ENCODE measurements at regions not wholly inside any gene's neighbourhood (a gene's known extent, or its start where the extent isn't known, plus 50 kb on each side); places are given as distances from the start of the nearest gene placed in this dataset.

DNA sequence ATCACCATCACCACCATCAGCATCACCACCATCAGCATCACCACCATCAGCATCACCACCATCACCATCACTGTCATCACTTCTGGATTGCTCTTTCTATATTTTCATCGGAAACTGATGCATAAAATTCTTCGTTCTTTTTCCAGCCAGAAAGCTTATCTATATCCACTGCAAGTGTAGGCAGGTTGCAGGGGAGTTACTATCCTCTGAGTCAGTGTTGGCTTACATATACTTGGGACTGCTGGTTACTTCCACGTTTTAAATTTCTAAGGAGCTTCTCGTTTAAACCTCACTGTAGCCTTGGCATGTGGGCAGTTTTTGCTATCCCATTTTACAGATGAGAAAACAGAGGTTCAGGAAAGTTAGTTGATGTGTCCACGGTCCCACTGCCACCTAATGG, 66.1 kb downstream of the FOXL3 start:
- Histone ChIP-seq H3K4me1 (ENCODE audit: insufficient read depth) (no peaks in the 10 kb centered on the region), H3K36me3 (no peaks in the 10 kb centered on the region), H3K9me3 (no peaks in the 10 kb centered on the region), H3K27me3 (no peaks in the 10 kb centered on the region), H3K27ac (no peak overlapping the region), H3K4me3 (no peak overlapping the region)
- 61 to 64% (median 62%) methylated on average over 5 of the region's 5 CpGs for WGBS, 3 donors
- TF ChIP-seq EP300 (IDR thresholded peaks at IDR 0.05) (no peak), POLR2A (IDR thresholded peaks at IDR 0.05) (no peak), CTCF (IDR thresholded peaks at IDR 0.05) (no peak)
- intact Hi-C loops (cut with DNase I), result no loop called here
- no peak for DNase-seq

GRCh38 chr7:356691-357462, 66.9 kb downstream of the FOXL3 start:
- 55 to 65% (median 64%) methylated on average over 24 of the region's 24 CpGs for WGBS, 3 donors
- TF ChIP-seq CTCF (IDR thresholded peaks at IDR 0.05) (no peak), POLR2A (IDR thresholded peaks at IDR 0.05) (no peak), EP300 (IDR thresholded peaks at IDR 0.05) (no peak)
- DNase-seq, result no peak
- intact Hi-C loops (cut with DNase I), result no loop called here
- Histone ChIP-seq H3K9me3 (no peaks in the 10 kb centered on the region), H3K27me3 (no peaks in the 10 kb centered on the region), H3K36me3 (no peaks in the 10 kb centered on the region), H3K4me3 (no peak overlapping the region), H3K4me1 (ENCODE audit: insufficient read depth) (no peaks in the 10 kb centered on the region), H3K27ac (no peak overlapping the region)

- intact Hi-C loops (cut with DNase I), result no loop called here
- Histone ChIP-seq H3K27me3 (no peaks in the 10 kb centered on the region), H3K4me3 (no peak overlapping the region), H3K9me3 (no peaks in the 10 kb centered on the region), H3K36me3 (no peaks in the 10 kb centered on the region), H3K4me1 (ENCODE audit: insufficient read depth) (no peaks in the 10 kb centered on the region), H3K27ac (no peak overlapping the region)
- DNase-seq, result no peak
- 68 to 89% (median 71%) methylated on average over 12 of the region's 12 CpGs for WGBS, 3 donors
- TF ChIP-seq CTCF (IDR thresholded peaks at IDR 0.05) (no peak), POLR2A (IDR thresholded peaks at IDR 0.05) (no peak), EP300 (IDR thresholded peaks at IDR 0.05) (no peak)
Observed at GRCh38 chr7:357531-358209, 67.7 kb downstream of the FOXL3 start.

DNA sequence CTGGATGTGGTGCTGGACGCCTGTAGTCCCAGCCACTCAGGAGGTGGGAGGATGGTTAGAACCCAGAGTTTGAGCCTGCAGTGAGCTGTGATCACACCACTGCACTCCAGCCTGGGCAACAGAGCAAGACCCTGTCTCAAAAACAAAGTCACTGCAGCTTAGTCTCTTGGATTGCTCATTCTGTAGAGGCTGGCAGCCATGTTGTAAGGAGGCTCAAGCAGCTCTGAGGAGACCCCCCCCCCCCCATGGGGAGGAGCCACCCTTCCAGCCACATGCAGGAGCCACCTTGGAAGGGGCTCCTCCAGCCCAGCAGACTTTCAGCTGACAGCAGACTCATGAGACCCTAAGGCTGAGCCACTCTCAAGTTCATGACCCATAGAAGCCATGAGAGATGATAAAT, 68.4 kb downstream of the FOXL3 start:
- TF ChIP-seq POLR2A (IDR thresholded peaks at IDR 0.05) (no peak), CTCF (IDR thresholded peaks at IDR 0.05) (no peak), EP300 (IDR thresholded peaks at IDR 0.05) (no peak)
- WGBS, 3 donors, result 74 to 100% (median 81%) methylated on average over 1 of the region's 1 CpG
- H3K27ac ChIP-seq, result no peak overlapping the region
- H3K27me3 ChIP-seq, result no peaks in the 10 kb centered on the region
- H3K4me3 ChIP-seq, result no peak overlapping the region
- no peaks in the 10 kb centered on the region for H3K9me3 ChIP-seq
- no peaks in the 10 kb centered on the region for H3K36me3 ChIP-seq
- no peak for DNase-seq
- no peaks in the 10 kb centered on the region for H3K4me1 ChIP-seq (ENCODE audit: insufficient read depth)
- intact Hi-C loops (cut with DNase I), result no loop called here
